Hematopoietic multipotent progenitor cell treated with erythropoietin and hydrocortisone succinate and interleukin-3 and kit ligand, for 15 days (in vitro differentiated cells): ENCODE measurements at regions not wholly inside any gene's neighbourhood (a gene's known extent, or its start where the extent isn't known, plus 50 kb on each side); places are given as distances from the start of the nearest gene placed in this dataset.
"Not testable (repeated sequence)": the region's sequence is repeated elsewhere in the genome, so short reads cannot be mapped to it uniquely, and the experiment has no call there.

ENCODE experiments used
- DNase-seq: peaks from one replicate; pipeline ENCODE4 v3.0.0-alpha.2; 2015; ENCODE audit warnings: low spot score

- no peak for DNase-seq
Observed at GRCh38 chr5:67809589-67809988, 406.0 kb upstream of the PIK3R1 start.

- DNase-seq: no peak
Observed at GRCh38 chr5:67808340-67808739, 407.2 kb upstream of the PIK3R1 start.

- DNase-seq: no peak
Observed at GRCh38 chr5:67807439-67807888, 408.1 kb upstream of the PIK3R1 start.

- no peak for DNase-seq
Observed at GRCh38 chr5:67806654-67807438, 408.7 kb upstream of the PIK3R1 start.

GRCh38 chr5:67805666-67806348 is 409.7 kb upstream of the PIK3R1 start:
- DNase-seq: no peak

GRCh38 chr5:67802766-67803165 is 412.8 kb upstream of the PIK3R1 start:
- no peak for DNase-seq

GRCh38 chr5:67799732-67800234 is 415.8 kb upstream of the PIK3R1 start:
- DNase-seq: no peak

GRCh38 chr5:67798470-67798869 is 417.1 kb upstream of the PIK3R1 start:
- not testable (repeated sequence) for DNase-seq

- no peak for DNase-seq
Observed at GRCh38 chr5:67795781-67796477, 419.6 kb upstream of the PIK3R1 start.

GRCh38 chr5:67793966-67794365 is 421.6 kb upstream of the PIK3R1 start:
- no peak for DNase-seq

GRCh38 chr5:67793418-67793817 is 422.1 kb upstream of the PIK3R1 start:
- DNase-seq: no peak

GRCh38 chr5:67792891-67793290 is 422.7 kb upstream of the PIK3R1 start:
- DNase-seq: no peak

GRCh38 chr5:67790390-67790789 is 425.2 kb upstream of the PIK3R1 start:
- no peak for DNase-seq

- not testable (repeated sequence) for DNase-seq
Observed at GRCh38 chr5:67779893-67780623, 435.5 kb upstream of the PIK3R1 start.

- DNase-seq: no peak
Observed at GRCh38 chr5:67774786-67775185, 440.8 kb upstream of the PIK3R1 start.

GRCh38 chr5:67774267-67774552 is 441.3 kb upstream of the PIK3R1 start:
- DNase-seq: no peak

GRCh38 chr5:67773411-67774266 is 441.9 kb upstream of the PIK3R1 start:
- no peak for DNase-seq

GRCh38 chr5:67771791-67772190 is 443.8 kb upstream of the PIK3R1 start:
- no peak for DNase-seq

GRCh38 chr5:67771221-67771620 is 444.3 kb upstream of the PIK3R1 start:
- DNase-seq: no peak

GRCh38 chr5:67770431-67771025 is 445.0 kb upstream of the PIK3R1 start:
- no peak for DNase-seq

- DNase-seq: no peak
Observed at GRCh38 chr5:67765697-67766096, 449.9 kb upstream of the PIK3R1 start.
